Gastrocnemius medialis (tissue), 4 donors: ENCODE measurements at regions not wholly inside any gene's neighbourhood (a gene's known extent, or its start where the extent isn't known, plus 50 kb on each side); places are given as distances from the start of the nearest gene placed in this dataset.

Source experiments
- ATAC-seq, 2 donors: fragments of 150-250 bp; one replicate each; pipeline ENCODE4 v1.9.1; 2016
- DNase-seq, 2 donors: peaks; one replicate each; pipeline ENCODE4 v3.0.0-alpha.2; 2019
- H3K27ac ChIP-seq, 4 donors: fragments of 200-600 bp; sonication (generic); 1 replicate in 1 of 4; 2 replicates in 3 of 4; pipeline ENCODE4 v1.5.1; 2016 to 2018; ENCODE audit warnings: mild to moderate bottlenecking in 2 of 4, moderate library complexity in 1 of 4
- H3K27me3 ChIP-seq, 3 donors: fragments of 200-600 bp; sonication (generic) in 2 of 3; 1 replicate in 1 of 3; 2 replicates in 2 of 3; pipeline versions ENCODE4 v1.5.1 to v1.6.0; 2016 to 2019; ENCODE audit warnings: mild to moderate bottlenecking in 1 of 3, moderate library complexity in 1 of 3
- H3K36me3 ChIP-seq, 2 donors: fragments of 200-600 bp; sonication (generic) in 1 of 2; one replicate each; pipeline ENCODE4 v1.5.1; 2017 to 2018
- H3K4me1 ChIP-seq, 2 donors: fragments of 200-600 bp; sonication (generic) in 1 of 2; one replicate each; pipeline ENCODE4 v1.5.1; 2016 to 2017; ENCODE audit warnings: mild to moderate bottlenecking in 2 of 2
- H3K4me3 ChIP-seq, 4 donors: fragments of 200-600 bp; sonication (generic) in 3 of 4; 1 replicate in 1 of 4; 2 replicates in 3 of 4; pipeline ENCODE4 v1.5.1; 2016 to 2019; ENCODE audit warnings: mild to moderate bottlenecking in 2 of 4
- H3K9me3 ChIP-seq, 3 donors: fragments of 200-600 bp; sonication (generic) in 2 of 3; 1 replicate in 1 of 3; 2 replicates in 2 of 3; pipeline ENCODE4 v1.5.1; 2016 to 2019
- POLR2A ChIP-seq, 2 donors: fragments of 450-650 bp; IDR thresholded peaks; one replicate each; pipeline ENCODE4 v1.6.1; 2017; ENCODE audit warnings: antibody characterized with exemption in 2 of 2, mild to moderate bottlenecking in 2 of 2, moderate library complexity in 2 of 2
- in situ Hi-C, 4 donors: fragments of 200-750 bp; cut with MboI; loops; one replicate each; pipeline versions ENCODE4 v1.15.0 to v1.8.0; 2017; ENCODE audit warnings: low sequenced_read_pairs in 4 of 4
- intact Hi-C: fragments of 100-400 bp; cut with DNase I; formaldehyde crosslinking; loops from one replicate; pipeline ENCODE4 v1.15.1; 2023; ENCODE audit warnings: low total_unique reads
- TF ChIP-seq, protein P1 (sequence below), 5 experiments: fragments of 450-650 bp in 3 of 5; fragments of 200-600 bp in 2 of 5; sonication (generic) in 2 of 5; IDR thresholded peaks in 4 of 5; conservative IDR thresholded peaks in 1 of 5; 1 replicate in 4 of 5; 2 replicates in 1 of 5; pipeline ENCODE4 v1.5.1; 2016 to 2019; ENCODE audit warnings: antibody characterized with exemption in 5 of 5, mild to moderate bottlenecking in 3 of 5, moderate library complexity in 3 of 5

DNA sequence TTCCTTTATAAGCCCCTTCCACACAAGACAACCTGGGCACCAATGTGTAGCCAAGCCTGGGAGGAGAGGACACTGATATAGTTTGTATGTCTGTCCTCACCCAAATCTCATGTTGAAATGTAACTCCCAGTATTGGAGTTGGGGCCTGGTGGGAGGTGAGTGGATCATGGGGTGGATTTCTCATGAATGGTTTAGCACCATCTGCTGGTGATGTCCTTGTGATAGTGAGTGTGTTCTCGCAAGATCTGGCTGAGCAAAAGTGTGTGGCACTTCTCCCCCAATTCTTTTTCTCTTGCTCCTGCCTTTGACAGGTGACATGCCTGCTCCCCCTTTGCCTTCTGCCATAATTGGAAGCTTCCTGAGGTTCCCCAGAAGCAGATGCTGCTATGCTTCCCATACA, 135.8 kb downstream of the USP31 start:
- H3K27me3 ChIP-seq = no peaks in the 10 kb centered on the region
- ATAC-seq = no peak
- no peak for DNase-seq
- no peaks in the 10 kb centered on the region for H3K4me1 ChIP-seq
- no peaks in the 10 kb centered on the region for H3K36me3 ChIP-seq
- H3K27ac ChIP-seq = no peak overlapping the region
- H3K4me3 ChIP-seq = no peak overlapping the region
- intact Hi-C loops (no loop called here), in situ Hi-C loops (no loop called here)
- TF ChIP-seq, protein P1, sequence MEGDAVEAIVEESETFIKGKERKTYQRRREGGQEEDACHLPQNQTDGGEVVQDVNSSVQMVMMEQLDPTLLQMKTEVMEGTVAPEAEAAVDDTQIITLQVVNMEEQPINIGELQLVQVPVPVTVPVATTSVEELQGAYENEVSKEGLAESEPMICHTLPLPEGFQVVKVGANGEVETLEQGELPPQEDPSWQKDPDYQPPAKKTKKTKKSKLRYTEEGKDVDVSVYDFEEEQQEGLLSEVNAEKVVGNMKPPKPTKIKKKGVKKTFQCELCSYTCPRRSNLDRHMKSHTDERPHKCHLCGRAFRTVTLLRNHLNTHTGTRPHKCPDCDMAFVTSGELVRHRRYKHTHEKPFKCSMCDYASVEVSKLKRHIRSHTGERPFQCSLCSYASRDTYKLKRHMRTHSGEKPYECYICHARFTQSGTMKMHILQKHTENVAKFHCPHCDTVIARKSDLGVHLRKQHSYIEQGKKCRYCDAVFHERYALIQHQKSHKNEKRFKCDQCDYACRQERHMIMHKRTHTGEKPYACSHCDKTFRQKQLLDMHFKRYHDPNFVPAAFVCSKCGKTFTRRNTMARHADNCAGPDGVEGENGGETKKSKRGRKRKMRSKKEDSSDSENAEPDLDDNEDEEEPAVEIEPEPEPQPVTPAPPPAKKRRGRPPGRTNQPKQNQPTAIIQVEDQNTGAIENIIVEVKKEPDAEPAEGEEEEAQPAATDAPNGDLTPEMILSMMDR (IDR thresholded peaks at IDR 0.05 in 4 of 5, conservative IDR thresholded peaks at IDR 0.05 in 1 of 5) = no peak
- TF ChIP-seq POLR2A (IDR thresholded peaks at IDR 0.05) = no peak
- H3K9me3 ChIP-seq = no peaks in the 10 kb centered on the region

DNA sequence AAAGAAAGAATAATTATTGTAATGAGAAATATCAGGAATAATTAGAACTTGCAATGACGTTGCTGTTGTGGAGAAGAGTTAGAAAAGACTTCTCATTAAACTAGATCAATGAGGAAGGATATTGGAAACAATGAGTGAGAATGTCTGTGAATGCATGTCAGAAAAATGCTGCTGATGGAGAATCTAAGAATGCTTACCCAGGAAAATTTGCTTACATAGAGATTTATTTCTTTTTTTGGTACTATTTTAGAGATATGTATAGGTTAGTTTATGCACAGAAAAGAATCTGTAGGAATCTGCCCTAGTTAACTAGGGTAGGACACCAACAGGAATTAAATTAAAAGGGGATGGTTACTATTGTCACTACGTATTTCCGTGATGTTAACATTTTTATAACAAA, 140.2 kb downstream of the USP31 start:
- no peaks in the 10 kb centered on the region for H3K4me1 ChIP-seq
- no peaks in the 10 kb centered on the region for H3K36me3 ChIP-seq
- intact Hi-C loops (no loop called here), in situ Hi-C loops (no loop called here)
- H3K4me3 ChIP-seq = no peak overlapping the region
- no peaks in the 10 kb centered on the region for H3K27me3 ChIP-seq
- H3K9me3 ChIP-seq = no peaks in the 10 kb centered on the region
- TF ChIP-seq, protein P1 (IDR thresholded peaks at IDR 0.05 in 4 of 5, conservative IDR thresholded peaks at IDR 0.05 in 1 of 5) = no peak
- TF ChIP-seq POLR2A (IDR thresholded peaks at IDR 0.05) = no peak
- DNase-seq = no peak
- ATAC-seq = no peak
- no peak overlapping the region for H3K27ac ChIP-seq

DNA sequence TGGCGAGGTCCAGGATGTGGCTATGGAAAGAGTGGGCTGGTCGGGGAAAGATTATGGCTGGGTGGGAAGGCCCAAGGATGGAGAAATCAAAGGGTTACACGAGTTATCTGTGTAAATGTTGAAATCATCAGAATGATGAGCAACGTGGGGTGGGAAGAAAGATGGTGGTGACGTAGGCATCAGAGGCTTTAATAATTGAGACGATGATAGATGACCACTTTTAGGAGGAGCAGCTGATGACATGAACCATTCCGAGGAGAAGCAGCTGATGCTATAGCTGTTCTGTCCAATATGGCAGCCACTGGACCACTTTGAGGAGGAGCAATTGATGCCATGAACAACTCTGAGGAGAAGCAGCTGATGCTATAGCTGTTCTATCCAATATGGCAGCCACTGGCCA, 141.2 kb downstream of the USP31 start:
- DNase-seq (no peak), ATAC-seq (no peak)
- H3K4me3 ChIP-seq = no peak overlapping the region
- no peak overlapping the region for H3K27ac ChIP-seq
- H3K4me1 ChIP-seq = no peaks in the 10 kb centered on the region
- intact Hi-C loops (no loop called here), in situ Hi-C loops (no loop called here)
- no peaks in the 10 kb centered on the region for H3K27me3 ChIP-seq
- TF ChIP-seq, protein P1 (IDR thresholded peaks at IDR 0.05 in 4 of 5, conservative IDR thresholded peaks at IDR 0.05 in 1 of 5) = no peak
- TF ChIP-seq POLR2A (IDR thresholded peaks at IDR 0.05) = no peak
- no peaks in the 10 kb centered on the region for H3K36me3 ChIP-seq
- H3K9me3 ChIP-seq = no peaks in the 10 kb centered on the region

- in situ Hi-C loops = no loop called here
These were observed 142.9 kb downstream of the USP31 start for GRCh38 chr16:23006380-23006779.

DNA sequence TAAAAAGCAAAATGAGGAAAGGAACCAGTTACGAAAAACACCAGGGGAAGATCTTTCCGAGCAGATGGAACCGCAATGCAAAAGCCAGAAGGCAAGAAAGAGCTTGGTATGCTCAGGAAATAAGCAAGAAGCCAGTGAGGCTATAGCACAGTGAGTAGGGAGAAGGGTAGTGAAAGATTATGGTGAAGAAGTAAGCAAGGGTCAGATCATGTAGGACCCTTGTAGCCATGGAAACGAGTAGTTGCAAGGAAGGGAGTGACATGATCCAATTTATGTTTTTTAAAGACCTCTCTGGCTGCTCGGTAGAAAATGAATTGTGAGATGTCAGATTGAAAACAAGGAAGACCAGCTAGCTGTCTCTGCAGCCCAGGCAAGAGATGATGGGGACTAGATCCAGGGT, 143.3 kb downstream of the USP31 start:
- Histone ChIP-seq H3K36me3 (no peaks in the 10 kb centered on the region), H3K27me3 (no peaks in the 10 kb centered on the region), H3K4me3 (no peak overlapping the region), H3K27ac (no peak overlapping the region), H3K4me1 (no peaks in the 10 kb centered on the region), H3K9me3 (no peaks in the 10 kb centered on the region)
- intact Hi-C loops (no loop called here), in situ Hi-C loops (no loop called here)
- TF ChIP-seq POLR2A (IDR thresholded peaks at IDR 0.05) = no peak
- TF ChIP-seq, protein P1 (IDR thresholded peaks at IDR 0.05 in 4 of 5, conservative IDR thresholded peaks at IDR 0.05 in 1 of 5) = no peak
- ATAC-seq = no peak
- DNase-seq = no peak

More at GRCh38 chr16:23006380-23006779, 142.9 kb downstream of the USP31 start:
- intact Hi-C loops = no loop called here
- no peak for ATAC-seq
- no peaks in the 10 kb centered on the region for H3K27me3 ChIP-seq
- H3K4me1 ChIP-seq = no peaks in the 10 kb centered on the region
- no peaks in the 10 kb centered on the region for H3K36me3 ChIP-seq
- no peak for DNase-seq
- no peaks in the 10 kb centered on the region for H3K9me3 ChIP-seq
- no peak overlapping the region for H3K4me3 ChIP-seq
- H3K27ac ChIP-seq = no peak overlapping the region
- TF ChIP-seq, protein P1 (IDR thresholded peaks at IDR 0.05 in 4 of 5, conservative IDR thresholded peaks at IDR 0.05 in 1 of 5) = no peak
- no peak for TF ChIP-seq POLR2A (IDR thresholded peaks at IDR 0.05)
